Activated CD4-positive, alpha-beta T cell treated with anti-CD3 and anti-CD28 coated beads, Interleukin-2, amount 50 U/mL, for 48 hours (primary cell): ENCODE measurements at regions not wholly inside any gene's neighbourhood (a gene's known extent, or its start where the extent isn't known, plus 50 kb on each side); places are given as distances from the start of the nearest gene placed in this dataset.

Experiments used
- DNase-seq, 2 experiments: peaks; one replicate each; pipeline ENCODE4 v3.0.0-alpha.2; 2020

GRCh38 chr12:116650585-116651087 is 87.2 kb downstream of the SPRING1 start:
- DNase-seq, result no peak

DNA sequence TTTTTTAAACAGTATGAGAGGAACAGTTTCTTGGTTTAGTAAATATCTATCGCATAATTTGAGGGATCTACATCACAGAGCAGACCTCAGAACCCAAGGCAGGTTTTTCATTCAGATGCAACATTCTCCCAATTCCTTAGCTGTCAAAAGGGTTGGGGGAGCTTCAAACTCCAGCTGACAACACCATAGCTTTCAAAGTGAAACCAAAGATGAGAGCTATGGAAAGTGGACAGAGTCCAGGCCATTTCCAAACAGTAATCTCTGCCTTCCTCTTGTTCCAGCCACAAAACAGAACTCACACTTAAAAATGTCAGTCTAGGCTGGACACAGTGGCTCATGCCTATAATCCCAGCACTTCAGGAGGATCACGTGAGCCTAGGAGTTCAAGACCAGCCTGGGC is 87.8 kb downstream of the SPRING1 start:
- DNase-seq, result no peak

DNA sequence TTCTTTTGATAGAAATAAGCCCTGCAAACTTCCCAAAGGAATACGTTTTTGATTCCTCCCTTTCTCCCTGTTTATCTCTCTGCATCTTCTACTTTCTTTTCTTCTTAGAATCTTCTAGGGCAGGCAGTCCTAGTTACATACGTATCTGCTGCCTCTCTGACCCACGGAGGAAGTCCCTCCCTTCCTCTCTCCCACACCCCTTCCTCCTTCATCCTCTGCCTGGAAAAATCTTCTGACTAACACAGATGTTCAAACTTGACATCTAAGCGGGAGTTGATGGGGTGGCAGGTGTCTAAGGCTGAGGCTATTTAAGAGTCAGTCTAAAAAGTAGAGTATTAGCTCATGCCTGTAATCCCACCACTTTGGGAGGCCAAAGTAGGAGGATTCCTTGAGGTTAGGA is 88.6 kb downstream of the MAP1LC3B2 start:
- DNase-seq, result no peak

DNA sequence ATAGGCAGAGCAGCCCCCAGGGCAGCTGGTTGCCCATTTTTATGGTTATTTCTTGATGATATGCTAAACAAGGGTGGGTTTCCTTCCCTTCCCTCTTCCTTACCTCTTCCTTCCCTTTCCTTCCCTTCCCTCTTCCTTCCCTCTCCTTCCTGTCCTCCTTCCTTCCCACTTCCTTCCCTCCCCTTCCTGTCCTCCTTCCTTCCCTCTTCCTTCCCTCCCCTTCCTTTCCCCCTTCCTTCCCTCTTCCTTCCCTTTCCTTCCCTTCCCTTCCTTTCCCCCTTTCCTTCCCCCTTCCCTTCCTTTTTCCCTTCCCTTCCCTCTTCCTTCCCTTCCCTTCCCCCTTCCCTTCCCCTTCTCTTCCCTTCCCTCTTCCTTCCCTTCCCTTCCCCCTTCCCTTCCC is 87.7 kb downstream of the MAP1LC3B2 start:
- DNase-seq, result no peak

DNA sequence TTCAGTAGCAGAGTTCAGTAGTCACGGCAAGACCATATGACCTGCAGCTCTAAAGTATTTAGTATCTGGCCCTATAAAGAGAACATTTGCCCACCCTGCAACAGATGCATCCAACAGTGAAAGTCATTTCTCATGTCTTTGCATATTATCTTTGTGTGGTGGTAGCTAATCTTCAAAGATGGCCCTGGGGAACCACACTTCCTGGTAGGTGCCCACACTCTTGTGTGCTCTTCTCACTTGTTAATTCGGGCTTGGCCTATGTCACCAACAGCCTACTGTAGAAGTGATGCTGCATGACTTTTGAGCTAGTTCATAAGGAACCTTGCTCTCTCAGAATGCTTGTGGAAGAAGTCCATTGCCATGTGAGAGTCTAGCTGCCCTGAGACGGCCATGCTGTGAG is 85.6 kb downstream of the MAP1LC3B2 start:
- DNase-seq, result no peak

DNA sequence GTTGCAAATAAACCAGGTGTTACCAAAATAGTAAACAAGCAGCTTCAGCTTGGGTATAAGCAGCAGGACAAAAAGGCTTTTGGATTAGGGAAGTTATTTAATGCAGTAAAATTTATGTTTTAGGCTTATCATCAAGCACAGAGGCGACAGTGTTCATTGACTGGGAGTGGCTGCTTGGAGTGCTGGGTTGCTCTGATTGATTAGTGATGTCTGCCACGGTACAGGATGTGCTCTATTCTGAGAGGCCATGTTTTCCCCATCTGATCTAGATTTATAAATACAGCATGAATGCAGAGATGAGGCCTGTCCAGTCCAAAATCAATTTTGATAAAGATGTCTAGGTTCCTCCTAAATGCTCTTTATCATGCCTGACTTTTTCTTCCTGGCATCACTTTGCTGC is 83.5 kb downstream of the MAP1LC3B2 start:
- DNase-seq, result no peak

DNA sequence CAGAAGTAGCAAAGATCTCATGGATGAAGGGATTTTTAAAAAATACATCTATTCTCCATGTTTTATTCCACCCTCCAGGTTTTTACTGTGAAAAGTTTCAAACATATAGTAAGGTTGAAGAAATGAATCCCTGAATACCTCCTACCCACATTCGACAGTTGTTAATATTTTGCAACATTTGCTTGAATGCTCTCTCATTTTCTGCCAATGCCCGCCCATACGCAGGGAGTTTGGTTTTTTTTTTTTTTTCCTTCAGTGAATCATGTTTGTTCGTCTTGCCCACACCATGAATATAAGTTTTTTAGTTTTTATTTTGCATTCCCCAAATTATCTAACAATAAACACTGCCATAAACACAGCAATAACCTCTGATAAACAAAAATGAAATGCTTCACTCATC is 82.9 kb downstream of the MAP1LC3B2 start:
- no peak for DNase-seq

GRCh38 chr12:116640281-116640680 is 81.1 kb downstream of the MAP1LC3B2 start:
- DNase-seq, result no peak

- no peak for DNase-seq
Measured at GRCh38 chr12:116639765-116640164, 80.6 kb downstream of the MAP1LC3B2 start.

GRCh38 chr12:116638376-116638775 is 79.2 kb downstream of the MAP1LC3B2 start:
- no peak for DNase-seq

DNA sequence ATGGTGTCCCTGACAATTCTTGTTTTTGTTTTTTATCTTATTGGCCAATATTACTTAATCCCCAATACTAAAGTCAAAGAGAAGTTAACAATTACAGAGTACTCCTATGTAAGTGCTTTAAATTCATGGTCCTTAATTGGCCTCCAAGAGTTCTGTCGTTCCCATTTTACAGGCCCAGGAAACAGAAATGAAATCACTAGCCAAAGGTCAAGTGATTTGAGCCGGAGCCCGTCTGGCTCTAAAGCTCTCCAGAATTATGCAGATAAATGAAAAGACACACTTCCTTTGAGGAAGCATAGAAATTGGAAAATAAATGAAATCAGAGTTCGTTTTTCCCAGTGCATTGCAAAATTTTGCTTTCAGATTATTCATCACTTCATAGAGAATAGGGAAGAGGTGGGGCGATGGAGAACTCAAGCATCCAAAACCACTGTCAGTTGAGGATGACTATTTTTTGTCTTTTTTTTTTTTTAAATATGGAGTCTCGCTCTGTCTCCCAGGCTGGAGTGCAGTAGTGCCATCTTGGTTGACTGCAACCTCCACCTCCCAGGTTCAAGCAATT is 78.5 kb downstream of the MAP1LC3B2 start:
- no peak for DNase-seq

GRCh38 chr12:116636608-116637519 is 77.7 kb downstream of the MAP1LC3B2 start:
- no peak for DNase-seq

GRCh38 chr12:116635487-116635886 is 76.3 kb downstream of the MAP1LC3B2 start:
- no peak for DNase-seq

- no peak for DNase-seq
Measured at GRCh38 chr12:116633476-116633875, 74.3 kb downstream of the MAP1LC3B2 start.

DNA sequence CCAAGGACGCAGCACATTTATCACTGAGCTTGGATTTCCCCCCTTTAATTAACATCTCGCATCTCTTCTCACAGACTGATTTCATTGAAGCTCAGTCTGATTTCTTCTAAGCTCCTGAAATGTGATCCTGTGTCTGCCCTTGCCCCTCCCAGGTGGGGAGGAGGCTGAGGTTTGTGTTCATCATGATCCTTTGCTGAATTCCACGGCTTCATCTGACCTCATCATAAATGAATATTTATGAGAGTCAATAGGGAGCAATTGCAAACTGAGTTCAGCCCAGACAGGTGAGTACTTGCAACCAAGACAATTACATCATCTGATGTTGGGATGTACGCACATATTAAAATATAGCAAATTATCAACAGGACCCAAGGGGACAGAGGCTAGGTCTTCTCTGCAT is 72.4 kb downstream of the MAP1LC3B2 start:
- no peak for DNase-seq

DNA sequence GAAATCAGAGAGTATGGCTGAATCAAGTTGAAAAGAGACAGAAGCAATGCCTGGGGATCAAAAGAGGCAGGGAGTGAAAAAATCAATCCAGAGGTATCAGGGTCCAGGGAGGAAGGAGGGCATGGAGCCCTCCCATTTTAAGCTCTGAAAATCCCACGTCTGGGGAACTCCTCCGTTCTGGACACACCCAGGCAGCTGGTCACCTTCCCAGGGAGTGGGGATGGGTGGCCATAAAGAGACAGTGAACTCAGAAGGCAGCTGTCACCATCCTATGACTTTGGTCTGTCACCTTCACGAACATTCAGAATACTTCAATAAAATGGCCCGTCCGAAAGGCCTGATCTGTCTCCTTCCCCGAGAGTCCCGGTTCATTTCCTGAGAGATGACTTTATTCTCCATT is 71.6 kb downstream of the MAP1LC3B2 start:
- no peak for DNase-seq

DNA sequence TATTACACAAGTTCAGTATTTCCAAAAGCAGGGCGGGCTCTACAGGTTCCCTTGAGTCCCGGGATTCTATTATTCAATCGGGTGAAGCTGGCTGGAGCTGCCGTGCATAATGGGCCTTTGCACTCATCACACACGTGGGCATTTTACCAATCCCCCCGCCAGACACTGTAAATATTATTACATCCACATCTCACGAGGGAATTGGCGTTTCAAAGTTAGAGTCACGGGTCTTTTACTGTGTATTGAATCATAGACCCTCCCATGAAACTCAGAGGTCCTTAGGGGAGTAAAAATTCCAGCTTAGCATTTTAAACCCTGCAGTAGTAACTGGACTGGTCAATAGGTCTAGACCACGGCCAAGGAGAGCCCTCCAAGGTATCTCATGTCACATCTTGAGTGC is 70.3 kb downstream of the MAP1LC3B2 start:
- no peak for DNase-seq

- no peak for DNase-seq
Measured at GRCh38 chr12:116628989-116629388, 69.8 kb downstream of the MAP1LC3B2 start.

DNA sequence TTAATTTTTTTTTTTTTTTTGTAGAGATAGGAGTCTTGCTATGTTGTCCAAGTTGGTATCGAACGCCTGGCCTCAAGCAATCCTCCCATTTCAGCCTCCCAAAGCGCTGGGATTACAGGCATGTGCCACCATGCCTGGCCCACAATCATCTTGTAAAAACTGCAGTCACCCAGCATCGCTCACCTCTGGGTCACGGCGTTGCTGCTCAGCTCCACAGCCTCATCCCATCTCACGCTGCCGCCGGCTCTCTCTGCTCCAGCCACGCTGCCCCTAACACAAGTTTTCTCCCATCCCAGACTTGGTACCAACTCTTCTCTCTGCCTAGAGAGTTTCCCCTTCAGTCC is 69.2 kb downstream of the MAP1LC3B2 start:
- no peak for DNase-seq
